ENCODE measurements at regions not wholly inside any gene's neighbourhood (a gene's known extent, or its start where the extent isn't known, plus 50 kb on each side); places are given as distances from the start of the nearest gene placed in this dataset.

- H3K27ac ChIP-seq (ENCODE audit: insufficient read depth, low read length): no peak overlapping the region
- H3K9ac ChIP-seq (ENCODE audit: insufficient read depth, low read length): no peak overlapping the region
- TF ChIP-seq, protein P1, sequence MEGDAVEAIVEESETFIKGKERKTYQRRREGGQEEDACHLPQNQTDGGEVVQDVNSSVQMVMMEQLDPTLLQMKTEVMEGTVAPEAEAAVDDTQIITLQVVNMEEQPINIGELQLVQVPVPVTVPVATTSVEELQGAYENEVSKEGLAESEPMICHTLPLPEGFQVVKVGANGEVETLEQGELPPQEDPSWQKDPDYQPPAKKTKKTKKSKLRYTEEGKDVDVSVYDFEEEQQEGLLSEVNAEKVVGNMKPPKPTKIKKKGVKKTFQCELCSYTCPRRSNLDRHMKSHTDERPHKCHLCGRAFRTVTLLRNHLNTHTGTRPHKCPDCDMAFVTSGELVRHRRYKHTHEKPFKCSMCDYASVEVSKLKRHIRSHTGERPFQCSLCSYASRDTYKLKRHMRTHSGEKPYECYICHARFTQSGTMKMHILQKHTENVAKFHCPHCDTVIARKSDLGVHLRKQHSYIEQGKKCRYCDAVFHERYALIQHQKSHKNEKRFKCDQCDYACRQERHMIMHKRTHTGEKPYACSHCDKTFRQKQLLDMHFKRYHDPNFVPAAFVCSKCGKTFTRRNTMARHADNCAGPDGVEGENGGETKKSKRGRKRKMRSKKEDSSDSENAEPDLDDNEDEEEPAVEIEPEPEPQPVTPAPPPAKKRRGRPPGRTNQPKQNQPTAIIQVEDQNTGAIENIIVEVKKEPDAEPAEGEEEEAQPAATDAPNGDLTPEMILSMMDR (conservative IDR thresholded peaks at IDR 0.05 in 1 of 2, IDR thresholded peaks at IDR 0.05 in 1 of 2; ENCODE audit: low read depth in 1 of 2, low read length in 2 of 2): no peak
- no peak for TF ChIP-seq EZH2 (IDR thresholded peaks at IDR 0.05; ENCODE audit: low read length, missing control alignments)
- H3K27me3 ChIP-seq (ENCODE audit: control insufficient read depth, insufficient read depth, low read length): peaks cover 2% of the 10 kb centered on the region
- no peaks in the 10 kb centered on the region for H3K36me3 ChIP-seq (ENCODE audit: control insufficient read depth, insufficient read depth, low read length)
- H3K79me2 ChIP-seq (ENCODE audit: control insufficient read depth, insufficient read depth, low read length): no peaks in the 10 kb centered on the region
- H3K4me3 ChIP-seq (replicated peaks in 1 of 4; ENCODE audit: control extremely low read depth in 1 of 4, insufficient read depth in 1 of 4, low read depth in 3 of 4, low read length in 4 of 4): no peak overlapping the region
- DNase-seq (ENCODE audit: low read depth in 2 of 2): no peak
- no peaks in the 10 kb centered on the region for H3K4me1 ChIP-seq (ENCODE audit: control insufficient read depth, extremely low read depth, insufficient read depth, low read length)
- no peaks in the 10 kb centered on the region for H4K20me1 ChIP-seq (ENCODE audit: control insufficient read depth, extremely low read depth, insufficient read depth, low read length)
- no peak overlapping the region for H3K4me2 ChIP-seq (ENCODE audit: extremely low read depth, insufficient read depth, low read length)
- H3K9me3 ChIP-seq (ENCODE audit: control insufficient read depth, insufficient read depth, low read depth, low read length): no peaks in the 10 kb centered on the region
- H2AFZ ChIP-seq (ENCODE audit: low read length): no peak overlapping the region
These were observed 88.5 kb upstream of the CREB5 start for GRCh38 chr7:28323833-28324232.

- Histone ChIP-seq H2AFZ (ENCODE audit: low read length) (no peak overlapping the region), H3K9ac (ENCODE audit: insufficient read depth, low read length) (no peak overlapping the region), H4K20me1 (ENCODE audit: control insufficient read depth, extremely low read depth, insufficient read depth, low read length) (no peaks in the 10 kb centered on the region), H3K4me1 (ENCODE audit: control insufficient read depth, extremely low read depth, insufficient read depth, low read length) (peaks cover 3% of the 10 kb centered on the region), H3K9me3 (ENCODE audit: control insufficient read depth, insufficient read depth, low read depth, low read length) (no peaks in the 10 kb centered on the region), H3K27ac (ENCODE audit: insufficient read depth, low read length) (no peak overlapping the region), H3K4me3 (replicated peaks in 1 of 4; ENCODE audit: control extremely low read depth in 1 of 4, insufficient read depth in 1 of 4, low read depth in 3 of 4, low read length in 4 of 4) (no peak overlapping the region), H3K36me3 (ENCODE audit: control insufficient read depth, insufficient read depth, low read length) (no peaks in the 10 kb centered on the region), H3K27me3 (ENCODE audit: control insufficient read depth, insufficient read depth, low read length) (peaks cover 2% of the 10 kb centered on the region), H3K79me2 (ENCODE audit: control insufficient read depth, insufficient read depth, low read length) (no peaks in the 10 kb centered on the region), H3K4me2 (ENCODE audit: extremely low read depth, insufficient read depth, low read length) (no peak overlapping the region)
- no peak for DNase-seq (ENCODE audit: low read depth in 2 of 2)
- no peak for TF ChIP-seq EZH2 (IDR thresholded peaks at IDR 0.05; ENCODE audit: low read length, missing control alignments)
- TF ChIP-seq, protein P1 (conservative IDR thresholded peaks at IDR 0.05 in 1 of 2, IDR thresholded peaks at IDR 0.05 in 1 of 2; ENCODE audit: low read depth in 1 of 2, low read length in 2 of 2): no peak
These were observed 84.2 kb upstream of the CREB5 start for GRCh38 chr7:28328146-28328545.

GRCh38 chr7:28328822-28329660 lies 83.3 kb upstream of the CREB5 start:
- Histone ChIP-seq H3K9me3 (ENCODE audit: control insufficient read depth, insufficient read depth, low read depth, low read length) (no peaks in the 10 kb centered on the region), H3K9ac (ENCODE audit: insufficient read depth, low read length) (no peak overlapping the region), H3K36me3 (ENCODE audit: control insufficient read depth, insufficient read depth, low read length) (no peaks in the 10 kb centered on the region), H3K27me3 (ENCODE audit: control insufficient read depth, insufficient read depth, low read length) (no peaks in the 10 kb centered on the region), H3K4me2 (ENCODE audit: extremely low read depth, insufficient read depth, low read length) (no peak overlapping the region), H4K20me1 (ENCODE audit: control insufficient read depth, extremely low read depth, insufficient read depth, low read length) (no peaks in the 10 kb centered on the region), H3K79me2 (ENCODE audit: control insufficient read depth, insufficient read depth, low read length) (no peaks in the 10 kb centered on the region), H3K4me3 (replicated peaks in 1 of 4; ENCODE audit: control extremely low read depth in 1 of 4, insufficient read depth in 1 of 4, low read depth in 3 of 4, low read length in 4 of 4) (no peak overlapping the region), H2AFZ (ENCODE audit: low read length) (no peak overlapping the region), H3K27ac (ENCODE audit: insufficient read depth, low read length) (no peak overlapping the region), H3K4me1 (ENCODE audit: control insufficient read depth, extremely low read depth, insufficient read depth, low read length) (peaks cover 3% of the 10 kb centered on the region)
- no peak for TF ChIP-seq EZH2 (IDR thresholded peaks at IDR 0.05; ENCODE audit: low read length, missing control alignments)
- TF ChIP-seq, protein P1 (conservative IDR thresholded peaks at IDR 0.05 in 1 of 2, IDR thresholded peaks at IDR 0.05 in 1 of 2; ENCODE audit: low read depth in 1 of 2, low read length in 2 of 2): no peak
- no peak for DNase-seq (ENCODE audit: low read depth in 2 of 2)
